ENCODE measurements at regions not wholly inside any gene's neighbourhood (a gene's known extent, or its start where the extent isn't known, plus 50 kb on each side); places are given as distances from the start of the nearest gene placed in this dataset.

DNA sequence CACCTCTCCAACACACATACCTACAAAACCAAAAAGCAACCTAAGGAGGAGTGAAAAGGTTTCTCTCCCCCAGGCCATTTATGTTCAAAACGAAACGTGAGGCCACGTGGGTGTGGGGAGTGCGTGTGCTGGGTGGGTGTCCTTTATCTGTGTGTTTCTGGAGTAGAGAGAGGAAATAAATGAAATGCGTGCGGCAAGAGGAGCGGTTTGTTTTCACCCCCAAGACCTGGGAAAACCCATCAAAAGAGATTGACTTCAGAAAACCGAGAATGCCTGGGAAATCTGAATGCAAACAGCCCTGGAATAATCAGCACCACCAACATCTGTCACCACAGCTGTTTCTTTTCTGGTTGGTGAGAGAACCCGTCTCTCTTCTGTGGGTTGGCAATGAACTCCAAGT lies 137.4 kb downstream of the INSIG2 start:
- no peak for DNase-seq

DNA sequence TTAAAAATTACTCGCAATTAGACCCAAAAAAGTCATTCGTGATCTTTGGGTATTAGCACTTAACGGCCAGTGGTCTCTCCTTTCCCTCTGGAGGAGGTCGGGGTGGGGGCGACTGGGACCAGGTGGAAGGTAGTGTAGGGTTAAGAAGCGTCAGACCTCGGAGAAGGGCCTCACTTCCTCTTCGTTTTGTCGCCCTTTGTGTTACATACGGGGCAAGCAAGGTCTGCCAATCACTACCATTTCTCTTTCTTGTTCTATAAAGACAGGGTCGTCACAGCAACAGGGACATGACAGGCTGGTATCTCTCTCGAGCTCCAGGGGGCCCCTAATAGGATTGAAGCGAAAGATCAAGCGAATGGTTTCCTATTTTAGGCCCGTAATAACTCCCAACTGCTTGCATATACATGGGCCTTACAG lies 136.6 kb downstream of the INSIG2 start:
- peak in 1 of 2 donors; percentile 31 for DNase-seq

DNA sequence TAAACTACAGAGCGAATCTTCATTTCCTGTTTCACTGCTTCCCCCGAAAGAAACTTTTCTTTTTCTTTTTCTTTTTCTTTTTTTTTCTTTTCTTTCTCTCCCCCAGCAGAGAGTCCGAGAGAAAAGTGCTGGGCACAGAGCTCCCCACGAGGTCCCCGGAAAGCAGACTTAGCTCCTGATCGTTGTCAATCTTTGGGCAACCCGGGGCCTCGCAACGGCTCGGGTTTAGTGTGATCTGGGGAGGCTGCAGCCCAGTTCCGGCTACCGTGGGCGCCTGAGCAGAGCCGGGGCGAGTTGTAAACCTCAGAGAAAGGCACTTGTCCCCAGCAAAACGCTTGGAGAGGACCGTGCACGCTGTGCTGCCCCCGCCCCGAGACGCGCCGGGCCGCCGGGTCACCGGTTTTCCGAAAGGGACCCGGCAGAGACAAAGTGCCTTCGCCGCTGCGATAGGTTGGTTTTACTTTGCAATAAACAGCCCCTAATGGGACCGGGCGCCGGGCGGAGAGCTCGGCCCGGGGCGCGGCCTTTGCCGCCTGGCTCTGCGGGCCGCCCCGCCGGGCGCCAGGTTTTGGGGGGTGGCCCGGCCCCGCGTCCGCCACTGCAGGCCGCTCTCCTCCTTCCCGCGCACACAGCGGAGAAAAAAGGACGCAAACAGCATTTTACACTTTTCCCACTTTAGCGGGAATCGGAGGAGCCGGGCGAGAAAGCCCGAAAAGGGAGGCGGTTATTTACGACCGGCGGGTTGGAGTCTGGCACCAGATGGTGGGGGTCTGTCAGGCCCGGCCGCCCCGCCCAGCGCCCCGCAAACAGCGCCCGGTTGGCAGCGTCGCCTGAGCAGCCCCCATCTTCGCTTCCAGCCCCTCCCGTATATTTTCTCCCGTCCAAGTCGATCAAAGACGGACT lies 136.0 kb downstream of the INSIG2 start:
- DNase-seq = peak; percentile 24 to 39

DNA sequence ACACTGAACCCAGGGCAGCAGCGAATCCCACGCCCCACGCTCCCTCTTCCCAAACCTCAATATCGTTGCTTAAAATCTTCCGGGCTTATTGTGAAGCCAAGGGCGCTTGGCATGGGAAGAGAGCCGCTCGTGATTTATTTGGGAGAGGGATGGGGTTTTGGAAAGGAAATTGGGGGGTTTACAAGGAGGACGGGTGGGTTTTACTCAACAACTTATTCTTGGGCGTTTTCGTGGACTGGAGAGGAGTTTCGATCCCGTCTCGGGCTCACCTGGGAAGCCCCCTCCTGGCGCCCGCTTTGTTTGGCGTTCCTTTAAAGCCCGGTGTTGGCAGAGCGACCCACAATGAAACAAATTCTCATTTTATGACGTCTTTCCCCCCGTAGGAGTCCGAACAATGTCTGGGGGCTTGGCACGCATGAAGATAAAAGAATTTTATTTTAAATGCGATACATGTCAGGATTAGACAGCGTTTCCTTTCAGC lies 135.3 kb downstream of the INSIG2 start:
- peak in 1 of 2 donors; percentile 19 for DNase-seq

DNA sequence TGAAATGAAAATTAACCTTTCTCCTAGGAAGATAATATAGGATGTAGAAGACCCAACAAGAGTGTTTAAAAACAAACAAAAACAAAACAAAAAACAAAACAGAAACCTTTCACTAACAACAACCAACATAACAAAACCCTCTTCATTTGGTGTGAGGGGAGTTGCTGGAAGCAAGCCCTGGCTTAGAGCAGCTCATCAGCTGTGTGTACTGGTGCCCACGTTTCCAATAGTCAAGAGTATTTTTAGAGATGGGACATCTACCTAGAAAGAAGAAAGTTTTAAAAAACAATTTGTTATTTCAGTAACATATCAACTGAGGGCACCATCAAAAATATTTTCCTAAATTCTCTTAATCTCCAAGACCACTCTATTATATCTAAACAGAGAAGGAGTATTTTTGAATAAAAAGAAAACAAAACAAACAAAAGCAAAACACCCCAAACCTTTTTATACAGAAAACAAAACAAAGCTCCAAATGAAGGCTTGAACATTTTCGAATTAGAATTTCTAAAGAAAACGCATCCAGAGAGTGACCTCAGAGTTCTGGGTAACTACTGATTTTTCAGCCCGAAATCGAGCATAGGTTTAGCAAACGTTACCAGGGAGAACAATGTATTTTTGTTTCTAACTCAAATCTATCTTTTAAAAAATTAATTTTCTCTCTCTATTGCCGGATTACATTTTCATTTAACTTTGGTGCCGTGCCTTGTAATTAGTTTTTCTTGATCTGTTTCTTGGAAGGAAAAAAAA lies 134.6 kb downstream of the INSIG2 start:
- DNase-seq = no peak

DNA sequence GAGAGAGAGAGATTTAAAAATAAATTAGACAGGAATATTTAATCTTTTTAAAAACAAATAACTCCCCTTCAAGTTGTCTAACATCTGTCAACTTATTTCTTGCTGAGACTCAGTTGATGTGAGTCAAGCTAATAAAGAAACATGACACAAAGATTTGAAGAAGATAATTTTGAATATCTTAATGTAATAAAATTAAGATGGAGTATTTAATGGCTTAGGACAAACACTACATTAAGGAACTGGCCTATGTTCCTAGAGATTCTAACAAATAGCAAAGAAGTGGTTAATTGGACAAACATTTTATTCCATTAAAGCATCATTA lies 134.0 kb downstream of the INSIG2 start:
- DNase-seq = no peak

DNA sequence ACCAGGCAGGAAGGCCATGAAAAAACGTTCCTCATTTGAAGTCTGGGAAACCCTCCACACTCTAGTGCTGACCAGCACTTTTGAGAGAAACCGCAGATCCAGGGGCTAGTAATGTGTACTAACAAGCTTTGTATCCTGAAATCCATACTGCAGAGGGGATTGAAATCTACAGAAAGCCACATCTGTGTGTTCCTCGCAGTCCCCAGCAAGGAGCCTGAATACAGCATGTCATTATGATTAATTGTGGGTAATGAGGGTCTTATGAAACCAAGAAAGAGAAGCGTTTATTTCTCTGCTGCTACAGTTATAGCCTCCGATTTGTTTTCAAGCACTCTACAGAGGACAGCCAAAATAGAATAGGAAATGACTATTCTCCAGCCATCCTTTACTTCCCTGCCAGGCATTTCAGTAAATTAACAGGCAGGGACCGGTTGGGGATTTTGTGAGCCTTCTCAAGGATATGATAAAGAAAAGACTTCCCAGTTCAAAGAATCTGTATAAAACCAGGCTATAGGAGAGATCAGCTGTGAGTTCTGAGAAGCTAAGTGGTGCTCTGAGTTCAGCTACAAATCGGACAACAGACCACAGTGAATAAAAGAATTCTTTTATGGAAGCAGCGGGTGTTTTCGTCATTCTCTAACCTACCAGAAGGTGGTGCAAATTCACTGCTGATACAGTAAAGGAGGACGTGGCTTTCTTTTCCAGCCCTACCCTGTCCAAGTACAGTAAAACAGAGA lies 133.4 kb downstream of the INSIG2 start:
- DNase-seq = peak; percentile 34 to 63

DNA sequence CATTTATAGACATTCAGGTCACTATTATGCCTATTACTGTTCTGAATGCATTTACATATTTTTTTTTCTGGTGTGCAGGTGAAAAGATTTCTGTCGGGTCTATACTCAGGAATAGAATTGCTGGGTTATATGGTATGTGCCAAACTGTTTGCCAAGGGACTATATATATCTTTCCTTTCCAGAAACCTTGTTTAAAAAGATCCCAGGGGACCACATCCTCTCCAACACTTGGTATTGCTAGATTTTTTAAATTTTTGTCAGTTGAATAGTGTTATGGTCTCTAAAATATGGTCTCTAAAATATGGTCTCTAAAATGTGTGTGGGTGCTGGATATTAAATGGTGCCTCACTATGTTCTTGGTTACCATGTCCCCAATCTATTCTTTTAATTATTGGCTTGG lies 131.3 kb downstream of the INSIG2 start:
- DNase-seq = no peak

DNA sequence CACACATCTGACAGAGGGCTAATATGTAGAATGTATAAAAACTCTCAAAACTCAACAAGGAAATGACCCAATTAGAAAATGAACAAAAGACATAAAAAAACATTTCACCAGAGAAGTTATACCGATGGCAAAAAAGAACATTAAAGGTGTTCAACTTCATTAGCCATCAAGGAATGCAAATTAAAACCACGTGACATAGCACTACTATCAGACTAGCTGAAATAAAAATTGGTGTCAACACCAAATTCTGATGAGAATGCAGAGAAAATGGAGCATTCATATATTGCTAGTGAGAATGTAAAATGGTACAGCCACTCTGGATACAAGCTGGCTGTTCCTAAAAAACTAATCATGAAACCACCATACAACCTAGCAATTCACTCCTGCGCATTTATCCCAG lies 128.0 kb downstream of the INSIG2 start:
- no peak for DNase-seq

DNA sequence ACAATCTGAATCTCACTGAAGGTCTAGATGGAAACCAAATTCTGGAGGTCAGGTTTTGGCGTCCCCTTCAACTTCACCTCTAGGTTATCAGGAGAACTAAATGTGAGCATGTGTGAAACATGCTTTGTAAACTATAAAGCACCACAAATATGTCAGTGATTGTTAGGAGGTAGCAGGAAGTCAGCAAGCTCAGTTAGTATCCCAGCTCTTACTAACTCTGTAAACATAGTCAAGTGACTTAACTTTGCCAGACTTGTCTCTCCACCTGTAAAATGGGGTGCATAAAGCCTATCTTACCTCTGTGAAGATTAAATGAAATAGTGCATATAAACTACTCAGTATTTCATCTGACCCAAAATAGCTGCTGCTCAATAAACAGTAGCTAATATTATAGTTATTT lies 121.5 kb downstream of the INSIG2 start:
- DNase-seq = no peak

DNA sequence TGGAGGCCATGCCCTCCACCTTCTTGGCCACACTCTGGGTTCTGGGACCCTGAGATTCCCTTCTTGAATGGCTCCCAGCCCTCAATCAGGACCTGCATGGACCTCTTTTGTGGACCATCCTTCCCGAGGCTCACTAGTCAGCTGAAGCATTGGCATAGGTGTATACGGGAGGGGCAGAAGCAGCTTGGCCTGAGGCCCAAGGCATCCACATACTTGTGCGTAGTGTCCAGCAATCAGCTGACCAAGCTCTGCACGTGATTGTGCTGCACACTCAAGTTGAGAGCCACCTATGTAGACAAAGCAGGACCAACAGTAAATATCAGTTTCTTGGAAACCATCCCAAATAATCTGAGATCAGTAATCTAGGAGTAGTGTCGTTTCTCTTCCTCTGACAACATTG lies 119.6 kb downstream of the INSIG2 start:
- DNase-seq = no peak

DNA sequence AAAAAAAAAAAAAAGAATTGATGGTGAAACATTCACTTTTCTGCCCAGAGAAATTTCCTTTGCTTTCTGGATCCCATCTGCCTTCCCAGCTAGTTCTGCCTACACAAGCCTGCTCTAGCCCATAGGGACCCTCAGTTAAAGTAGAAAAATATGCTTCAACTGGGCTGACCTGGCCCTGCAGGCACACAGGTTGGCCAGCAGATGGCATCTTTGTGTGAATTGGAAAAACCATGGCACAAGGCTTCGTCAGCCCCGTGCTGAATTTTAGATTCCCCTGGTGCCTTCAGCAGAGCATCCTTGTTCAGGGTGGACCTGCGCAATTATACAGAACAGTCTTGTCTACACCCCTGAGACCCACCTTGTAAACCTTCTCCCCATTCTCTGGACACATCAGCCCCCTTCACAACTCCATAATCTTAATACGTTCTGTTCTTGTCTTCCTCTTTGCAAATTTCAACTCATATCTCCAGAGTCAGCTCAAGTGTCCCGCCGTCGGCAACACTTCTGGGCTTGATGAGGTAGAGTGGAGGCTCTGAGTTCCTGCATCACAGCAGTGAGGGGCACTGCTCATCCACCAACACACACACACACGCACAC lies 114.5 kb downstream of the INSIG2 start:
- peak; percentile 49 to 56 for DNase-seq

DNA sequence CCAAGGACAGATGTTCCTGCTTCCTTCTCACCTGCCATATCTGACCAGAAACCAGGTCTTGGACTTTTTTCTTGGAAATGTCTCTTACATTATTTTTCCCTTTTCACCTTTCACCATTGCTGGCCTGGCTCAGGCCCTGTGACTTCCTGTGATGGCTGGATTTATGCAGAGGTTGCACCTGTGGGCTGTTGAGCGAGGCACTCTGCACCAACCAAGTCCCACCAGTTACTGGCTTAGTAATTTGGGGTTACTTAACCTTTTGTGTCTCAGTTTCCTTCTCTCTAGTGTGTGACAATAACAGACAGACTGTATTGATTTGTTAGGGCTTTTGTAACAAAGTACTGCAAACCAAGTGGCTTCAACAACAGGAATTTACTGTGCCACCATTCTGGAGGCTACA lies 110.0 kb downstream of the INSIG2 start:
- DNase-seq = no peak

DNA sequence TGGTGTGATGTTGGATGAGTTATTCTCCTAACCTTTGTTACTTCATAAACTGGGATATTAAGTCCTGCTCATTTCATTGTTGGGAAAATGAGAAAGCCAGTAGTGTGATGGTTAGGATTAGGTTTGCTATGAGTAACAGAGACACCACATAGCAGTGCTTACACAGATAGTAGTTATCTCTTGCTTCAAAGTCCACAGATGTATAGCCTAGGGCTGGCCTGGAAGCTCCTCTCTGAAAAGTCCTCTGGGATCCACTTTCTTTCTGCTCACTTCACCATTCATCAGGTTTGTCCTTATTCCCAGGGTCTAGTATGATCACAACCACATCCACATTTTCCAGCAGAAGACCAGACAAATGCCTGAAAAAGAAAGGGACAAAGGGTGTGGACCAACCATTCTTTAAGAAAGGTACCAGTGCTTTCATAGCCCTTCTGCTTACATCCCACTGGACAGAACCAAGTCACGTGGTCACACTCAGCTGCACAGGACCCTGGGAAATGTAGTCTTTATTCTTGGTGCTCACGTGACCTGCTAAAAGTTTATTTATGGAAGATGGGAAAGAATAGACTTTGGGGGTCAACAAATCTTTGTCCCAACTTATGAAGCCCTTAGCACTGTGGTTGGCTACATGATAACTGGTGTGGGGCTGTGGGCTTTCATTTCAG lies 108.9 kb downstream of the INSIG2 start:
- no peak for DNase-seq

DNA sequence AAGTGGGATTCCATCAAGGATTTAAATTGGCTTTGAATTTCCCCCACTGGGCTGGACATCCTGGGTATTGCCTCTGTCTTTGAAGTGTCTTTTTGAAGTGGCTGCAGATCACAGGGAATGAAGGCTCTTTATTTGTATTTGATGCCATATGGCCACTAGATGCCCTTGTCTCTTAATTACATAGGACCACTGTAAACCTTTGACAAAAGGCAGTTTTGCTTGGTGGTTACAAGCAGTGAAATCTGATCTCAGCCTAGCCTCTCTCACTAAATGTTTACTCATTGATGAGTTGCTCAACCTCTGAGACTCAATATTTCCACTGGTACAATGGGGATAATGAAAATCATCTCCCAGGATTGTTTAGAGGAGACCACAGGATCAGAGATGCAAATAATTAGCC lies 102.2 kb downstream of the INSIG2 start:
- no peak for DNase-seq

DNA sequence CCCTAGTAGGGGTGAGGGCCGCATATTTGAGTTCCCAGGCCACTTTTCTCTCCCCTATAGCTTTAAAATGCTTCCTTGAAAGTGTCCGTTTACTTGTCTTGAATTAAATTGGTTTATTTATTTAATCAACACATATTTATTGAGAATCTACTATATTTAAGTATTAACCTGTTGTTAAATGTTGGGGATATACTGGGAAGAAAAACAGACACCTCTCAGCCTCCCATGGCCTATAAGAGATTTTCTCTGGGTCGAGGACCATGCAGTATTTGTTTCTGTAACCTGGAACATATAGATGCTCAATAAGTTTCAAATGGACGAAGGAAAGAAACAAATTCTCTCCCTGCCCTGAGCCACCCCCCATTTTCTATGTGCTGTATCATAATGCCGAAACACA lies 98.6 kb downstream of the INSIG2 start:
- DNase-seq = no peak

DNA sequence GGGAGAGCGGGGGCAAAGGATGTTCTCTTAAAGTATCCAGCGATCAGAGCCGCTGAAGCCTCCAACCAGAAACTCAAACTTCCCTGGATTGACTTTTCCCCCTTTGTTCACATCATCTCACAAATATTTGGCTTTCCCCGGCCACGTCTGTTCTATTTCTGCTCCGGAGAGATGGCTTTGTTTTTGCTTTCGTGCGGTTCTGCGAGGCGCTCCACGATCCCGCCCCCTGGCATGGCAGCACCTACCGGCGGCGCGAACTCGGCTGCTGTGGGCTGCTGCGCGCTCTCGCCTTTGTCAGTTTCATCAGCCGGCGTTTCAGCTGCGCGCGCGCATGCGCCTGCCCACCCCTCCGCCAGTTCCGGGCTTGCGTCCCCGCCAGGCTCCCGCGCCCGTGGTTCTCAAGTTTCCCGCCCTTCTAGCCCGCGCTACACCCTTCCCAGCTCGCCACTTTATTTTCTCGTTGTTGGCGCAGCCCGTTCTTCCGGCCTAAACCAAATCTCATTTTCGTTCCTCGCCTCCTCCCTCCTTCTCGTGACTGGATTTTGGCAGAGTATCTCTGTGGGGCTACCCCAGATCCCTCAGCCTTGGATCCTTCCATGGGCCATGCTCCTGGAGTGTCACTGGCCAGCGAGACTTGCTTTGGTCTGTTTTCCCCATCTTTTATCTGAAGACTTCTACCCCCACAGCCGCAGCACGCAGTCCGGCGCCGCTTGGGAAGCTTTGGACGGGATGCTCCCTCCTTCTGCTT lies 98.0 kb downstream of the INSIG2 start:
- peak; percentile 88 to 91 for DNase-seq

DNA sequence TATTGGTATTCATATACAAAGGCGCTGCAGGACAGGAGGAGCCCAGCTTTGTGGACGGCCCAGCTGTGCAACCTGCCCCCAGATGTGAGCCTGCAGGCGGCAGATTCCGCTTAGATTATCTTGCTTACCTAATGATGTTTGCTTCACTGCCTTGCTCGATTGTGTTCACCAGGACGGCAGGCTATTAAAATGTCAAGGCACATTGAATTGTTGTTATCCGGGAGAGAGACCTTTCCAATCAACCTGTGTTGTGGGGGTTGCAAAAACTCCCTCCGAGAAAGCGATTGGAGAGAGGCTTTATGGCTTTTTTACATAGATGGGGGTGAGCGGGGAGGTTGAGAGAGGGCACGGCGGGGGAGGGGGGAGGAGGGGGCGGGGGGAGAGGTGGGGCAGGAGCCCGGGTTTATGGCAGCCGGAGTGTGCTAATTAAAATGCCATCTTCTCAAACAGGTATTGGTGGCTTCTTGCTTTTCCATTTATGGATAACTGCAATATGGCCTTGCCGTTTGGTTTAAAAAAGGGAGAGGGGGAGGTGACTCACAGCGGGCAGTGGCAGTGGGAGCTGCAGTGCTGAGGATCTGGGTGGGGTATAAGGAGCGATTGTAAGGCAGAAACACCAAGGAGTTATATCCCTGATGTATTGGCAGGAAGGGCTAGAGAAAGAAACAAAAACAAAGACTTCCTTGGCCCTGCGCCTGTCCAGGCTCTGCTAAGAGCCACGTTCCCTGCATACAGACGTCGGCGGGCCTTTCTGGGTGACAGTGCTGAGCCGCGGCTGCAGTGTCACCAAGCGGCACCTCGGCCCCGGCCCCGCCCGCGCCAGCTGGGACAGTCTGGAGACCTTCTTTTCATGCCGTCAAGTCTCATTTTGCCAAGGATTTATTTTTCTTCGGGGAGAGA lies 97.2 kb downstream of the INSIG2 start:
- DNase-seq = peak; percentile 27 to 39

DNA sequence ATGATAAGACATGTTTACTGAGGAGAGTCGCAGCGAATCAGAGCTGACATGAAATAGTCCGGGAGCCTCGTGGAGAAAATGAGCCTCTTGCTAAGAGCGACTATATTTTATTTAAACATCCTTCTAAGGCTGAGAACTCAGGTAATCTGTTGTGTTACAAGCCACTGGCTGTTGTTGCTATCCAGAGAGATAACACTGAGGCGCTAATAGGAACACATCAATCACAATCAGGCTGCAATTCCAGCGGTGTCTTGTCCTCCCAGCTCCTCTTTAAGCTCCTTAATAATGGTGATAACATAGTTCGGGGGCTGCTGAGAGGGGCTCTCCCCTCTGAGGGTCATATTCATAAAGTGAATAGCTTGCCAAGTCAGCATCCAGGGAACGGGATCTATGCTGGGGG lies 95.1 kb downstream of the INSIG2 start:
- DNase-seq = no peak

DNA sequence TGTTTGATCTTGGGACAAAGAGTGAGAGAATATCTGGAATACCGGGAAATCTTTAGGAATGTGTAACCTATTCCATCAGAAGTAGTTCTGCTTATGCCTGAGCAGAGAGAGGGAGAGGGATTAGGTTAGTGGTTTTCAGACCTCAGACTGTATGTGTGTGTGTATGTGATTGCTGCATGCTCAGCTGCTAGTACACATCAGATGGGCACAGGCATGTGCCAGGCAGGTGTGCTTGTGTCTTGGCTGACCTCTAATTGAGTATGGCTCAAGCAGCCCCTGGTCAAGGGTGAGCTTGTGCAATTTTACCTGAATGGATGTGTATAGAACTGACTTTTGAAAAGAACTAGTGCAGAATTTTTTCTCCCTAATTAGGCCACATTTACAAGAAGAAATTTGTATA lies 91.2 kb downstream of the INSIG2 start:
- no peak for DNase-seq

DNA sequence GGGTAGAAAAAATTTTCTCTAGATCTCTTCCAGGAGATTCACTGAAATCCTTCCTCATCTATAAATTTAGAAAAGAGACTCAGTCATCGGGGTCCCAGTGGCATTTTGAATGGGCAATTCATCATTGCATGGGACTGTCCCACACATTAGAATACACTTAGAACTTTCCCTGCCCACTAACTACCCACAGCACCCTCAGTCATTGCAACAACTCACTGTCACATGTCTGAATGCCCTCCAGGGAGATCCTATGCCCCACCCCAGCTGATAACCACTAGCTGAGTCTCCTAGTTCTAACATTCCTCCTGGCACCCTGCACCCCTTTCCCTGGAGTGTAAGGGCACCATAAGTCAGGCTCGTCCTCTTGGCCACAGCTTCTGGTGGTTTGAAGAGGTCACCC lies 89.6 kb downstream of the INSIG2 start:
- DNase-seq = no peak

Measured in CD4-positive, alpha-beta T cell treated with Interleukin-1 beta for 1 hour (primary cell).